GM21381 (cell line): ENCODE measurements at regions not wholly inside any gene's neighbourhood (a gene's known extent, or its start where the extent isn't known, plus 50 kb on each side); places are given as distances from the start of the nearest gene placed in this dataset.

Experiments
- ATAC-seq: cut with Tn5 transposase; IDR thresholded peaks from one replicate; pipeline ENCODE4 v1.9.1; 2021; ENCODE audit warnings: mild to moderate bottlenecking, moderate library complexity; ENCODE audit not compliant: unreplicated experiment

GRCh38 chr13:109646423-109646822, 140.0 kb downstream of the IRS2 start:
- peak; percentile 62 for ATAC-seq

- ATAC-seq = no peak
Observed at GRCh38 chr13:109645831-109646230, 140.6 kb downstream of the IRS2 start.

GRCh38 chr13:109644956-109645355, 141.4 kb downstream of the IRS2 start:
- ATAC-seq = no peak

GRCh38 chr13:109644069-109644750, 142.2 kb downstream of the IRS2 start:
- no peak for ATAC-seq

- ATAC-seq = no peak
Observed at GRCh38 chr13:109642358-109642757, 144.0 kb downstream of the IRS2 start.

- ATAC-seq = no peak
Observed at GRCh38 chr13:109636736-109637135, 149.6 kb downstream of the IRS2 start.

GRCh38 chr13:109631069-109631468, 155.3 kb downstream of the IRS2 start:
- ATAC-seq = no peak

- no peak for ATAC-seq
Observed at GRCh38 chr13:109630271-109630670, 156.1 kb downstream of the IRS2 start.

GRCh38 chr13:109629737-109630136, 156.6 kb downstream of the IRS2 start:
- ATAC-seq = no peak

GRCh38 chr13:109628251-109628699, 158.1 kb downstream of the IRS2 start:
- no peak for ATAC-seq

- no peak for ATAC-seq
Observed at GRCh38 chr13:109627649-109628048, 158.7 kb downstream of the IRS2 start.

GRCh38 chr13:109626386-109627171, 159.8 kb downstream of the IRS2 start:
- no peak for ATAC-seq

- no peak for ATAC-seq
Observed at GRCh38 chr13:109625156-109625555, 161.2 kb downstream of the IRS2 start.

- no peak for ATAC-seq
Observed at GRCh38 chr13:109622006-109622405, 164.4 kb downstream of the IRS2 start.

GRCh38 chr13:109615721-109616420, 170.5 kb downstream of the IRS2 start:
- no peak for ATAC-seq

- no peak for ATAC-seq
Observed at GRCh38 chr13:109611912-109612691, 174.3 kb downstream of the IRS2 start.

GRCh38 chr13:109610517-109610916, 175.9 kb downstream of the IRS2 start:
- ATAC-seq = no peak

GRCh38 chr13:109608503-109608902, 177.9 kb downstream of the IRS2 start:
- ATAC-seq = no peak

- no peak for ATAC-seq
Observed at GRCh38 chr13:109608059-109608458, 178.3 kb downstream of the IRS2 start.

GRCh38 chr13:109606520-109606919, 179.9 kb downstream of the IRS2 start:
- ATAC-seq = no peak

GRCh38 chr13:109605846-109606245, 180.5 kb downstream of the IRS2 start:
- no peak for ATAC-seq
